HEK293 (cell line): ENCODE measurements at regions not wholly inside any gene's neighbourhood (a gene's known extent, or its start where the extent isn't known, plus 50 kb on each side); places are given as distances from the start of the nearest gene placed in this dataset.
"Not testable (repeated sequence)": the region's sequence is repeated elsewhere in the genome, so short reads cannot be mapped to it uniquely, and the experiment has no call there.

Source experiments
- CTCF ChIA-PET: fragments of 350-600 bp; formaldehyde crosslinking; extraction: SDS; loops from one replicate; lab custom pipeline; 2021; ENCODE audit warnings: antibody characterized with exemption; lab: Yijun Ruan, JAX
- POLR2A ChIA-PET: fragments of 300-600 bp; formaldehyde crosslinking; extraction: SDS; loops from one replicate; lab custom pipeline; 2020; ENCODE audit warnings: antibody characterized with exemption, inconsistent platforms; lab: Yijun Ruan, JAX
- H3K27ac ChIP-seq: fragments of 200-500 bp; sonication (Bioruptor generic); 2 replicates; pipeline ENCODE4 v1.5.1; 2014; ENCODE audit warnings: low read depth, low read length, control low read depth, inconsistent platforms; ENCODE audit errors: extremely low read depth
- H3K36me3 ChIP-seq, 2 experiments: fragments of 200-500 bp in 1 of 2; sonication (Bioruptor generic) in 1 of 2; 1 replicate in 1 of 2; 2 replicates in 1 of 2; pipeline ENCODE4 v1.5.1; 2014 to 2017; ENCODE audit warnings: inconsistent platforms in 2 of 2, low read length in 2 of 2; ENCODE audit not compliant: control insufficient read depth in 2 of 2, insufficient read depth in 1 of 2
- H3K4me1 ChIP-seq: fragments of 200-500 bp; sonication (Bioruptor generic); 2 replicates; pipeline ENCODE4 v1.5.1; 2014; ENCODE audit warnings: mild to moderate bottlenecking, low read length, inconsistent platforms; ENCODE audit not compliant: control insufficient read depth, insufficient read depth
- H3K4me3 ChIP-seq: 2 replicates; pipeline ENCODE4 v1.5.1; 2011; ENCODE audit warnings: low read depth, mild to moderate bottlenecking, control low read depth, low read length, moderate library complexity
- H3K9me3 ChIP-seq: fragments of 200-500 bp; sonication (Bioruptor generic); 2 replicates; pipeline ENCODE4 v1.5.1; 2014; ENCODE audit warnings: low read depth, low read length, inconsistent platforms; ENCODE audit not compliant: control insufficient read depth, insufficient read depth
- HOXD13 ChIP-seq: sonication (generic); formaldehyde crosslinking; IDR thresholded peaks from 2 replicates; pipeline ENCODE4 v1.8.0; 2022; ENCODE audit warnings: missing genetic modification reagents, borderline replicate concordance
- PRDM10 ChIP-seq: fragments of 450-650 bp; formaldehyde crosslinking; IDR thresholded peaks from 2 replicates; pipeline ENCODE4 v1.5.1; 2016; ENCODE audit warnings: missing biosample characterization, missing genetic modification characterization
- RBAK ChIP-seq: fragments of 450-650 bp; formaldehyde crosslinking; IDR thresholded peaks from 2 replicates; pipeline ENCODE4 v1.5.1; 2016; ENCODE audit warnings: missing biosample characterization, missing genetic modification characterization
- TCF7L2 ChIP-seq: IDR thresholded peaks from 2 replicates; pipeline ENCODE4 v1.6.1; 2011; ENCODE audit warnings: low read depth, mild to moderate bottlenecking, inconsistent platforms, low read length, moderate library complexity, borderline replicate concordance
- ZNF114 ChIP-seq: fragments of 450-650 bp; formaldehyde crosslinking; IDR thresholded peaks from 2 replicates; pipeline ENCODE4 v1.5.0; 2017; ENCODE audit warnings: missing biosample characterization, missing genetic modification characterization
- ZNF121 ChIP-seq: fragments of 450-650 bp; formaldehyde crosslinking; IDR thresholded peaks from 2 replicates; pipeline ENCODE4 v1.5.1; 2016; ENCODE audit warnings: missing biosample characterization, missing genetic modification characterization
- ZNF211 ChIP-seq: fragments of 450-650 bp; formaldehyde crosslinking; IDR thresholded peaks from 2 replicates; pipeline ENCODE4 v1.5.1; 2016; ENCODE audit warnings: low read depth, missing biosample characterization, missing genetic modification characterization
- ZNF266 ChIP-seq: fragments of 450-650 bp; formaldehyde crosslinking; IDR thresholded peaks from 2 replicates; pipeline ENCODE4 v1.5.1; 2016; ENCODE audit warnings: missing biosample characterization, missing genetic modification characterization, low read depth
- ZNF341 ChIP-seq: fragments of 450-650 bp; formaldehyde crosslinking; IDR thresholded peaks from 2 replicates; pipeline ENCODE4; 2016; ENCODE audit warnings: low read depth, missing biosample characterization, missing genetic modification characterization
- ZNF394 ChIP-seq: fragments of 450-650 bp; formaldehyde crosslinking; IDR thresholded peaks from 2 replicates; pipeline ENCODE4 v1.5.1; 2016; ENCODE audit warnings: missing biosample characterization, missing genetic modification characterization, mild to moderate bottlenecking, moderate library complexity, borderline replicate concordance
- ZSCAN18 ChIP-seq: fragments of 450-650 bp; formaldehyde crosslinking; IDR thresholded peaks from 2 replicates; pipeline ENCODE4 v1.5.1; 2016; ENCODE audit warnings: missing biosample characterization, missing genetic modification characterization
- TF ChIP-seq, protein P1 (sequence below): fragments of 450-650 bp; formaldehyde crosslinking; IDR thresholded peaks from 2 replicates; pipeline ENCODE4 v1.5.1; 2016; ENCODE audit warnings: missing biosample characterization, missing genetic modification characterization
- TF ChIP-seq, protein P2 (sequence below): fragments of 450-650 bp; formaldehyde crosslinking; IDR thresholded peaks from 2 replicates; pipeline ENCODE4 v1.5.1; 2016; ENCODE audit warnings: missing biosample characterization, missing genetic modification characterization

GRCh38 chr20:22732751-22733150 is 148.4 kb upstream of the FOXA2 start:
- Histone ChIP-seq H3K4me1 (no peaks in the 10 kb centered on the region), H3K27ac (no peak overlapping the region), H3K4me3 (no peak overlapping the region), H3K9me3 (no peaks in the 10 kb centered on the region), H3K36me3 (no peaks in the 10 kb centered on the region)
- ChIA-PET CTCF (interaction anchor here (1.3 kb wide), 1 partner anchor 120 kb away, joined by 3 read pairs; no protein-coding TSS in a partner anchor), POLR2A (no interaction called here)
- TF ChIP-seq TCF7L2 (no peak), ZNF121 (no peak), ZNF114 (tag by site-specific recombination) (no peak), ZNF211 (tag by site-specific recombination) (no peak), RBAK (tag by site-specific recombination) (no peak), ZSCAN18 (no peak), ZNF266 (tag by site-specific recombination) (no peak), HOXD13 (CRISPR knock-in tag) (no peak)

DNA sequence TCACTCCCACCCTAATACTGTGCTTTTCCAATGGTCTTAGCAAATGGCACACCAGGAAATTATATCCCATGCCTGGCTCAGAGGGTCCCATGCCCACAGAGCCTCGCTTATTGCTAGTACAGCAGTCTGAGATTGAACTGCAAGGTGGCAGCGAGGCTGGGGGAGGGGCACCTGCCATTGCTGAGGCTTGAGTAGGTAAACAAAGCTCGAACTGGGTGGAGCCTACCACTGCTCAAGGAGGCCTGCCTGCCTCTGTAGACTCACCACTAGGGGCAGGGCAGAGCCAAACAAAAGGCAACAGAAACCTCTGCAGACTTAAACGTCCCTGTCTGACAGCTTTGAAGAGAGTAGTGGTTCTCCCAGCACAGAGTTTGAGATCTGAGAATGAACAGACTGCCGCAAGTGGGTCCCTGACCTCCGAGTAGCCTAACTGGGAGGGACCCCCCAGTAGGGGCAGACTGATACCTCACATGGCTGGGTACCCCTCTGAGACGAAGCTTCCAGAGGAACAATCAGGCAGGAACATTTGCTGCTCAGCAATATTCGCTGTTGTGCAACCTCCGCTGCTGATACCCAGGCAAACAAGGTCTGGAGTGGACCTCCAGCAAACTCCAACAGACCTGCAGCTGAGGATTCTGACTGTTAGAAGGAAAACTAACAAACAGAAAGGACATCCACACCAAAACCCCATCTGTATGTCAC is 150.7 kb upstream of the FOXA2 start:
- H3K4me1 ChIP-seq, result not testable (repeated sequence)
- POLR2A ChIA-PET, result interaction anchor here (0.6 kb wide), 1 partner anchor 25 kb away, joined by 3 read pairs; no protein-coding TSS in a partner anchor
- TF ChIP-seq PRDM10 (tag by site-specific recombination), result peak; percentile 53
- TF ChIP-seq, all 188 proteins: peak for 1; not testable (repeated sequence) for 187
- H3K4me3 ChIP-seq, H3K9me3 ChIP-seq, H3K27ac ChIP-seq, H3K36me3 ChIP-seq: not testable (repeated sequence)
- CTCF ChIA-PET, result interaction anchor here (0.6 to 2.7 kb wide), 10 partner anchors 10 to 396 kb away, joined by 3 to 8 read pairs (median 3); no protein-coding TSS in a partner anchor

DNA sequence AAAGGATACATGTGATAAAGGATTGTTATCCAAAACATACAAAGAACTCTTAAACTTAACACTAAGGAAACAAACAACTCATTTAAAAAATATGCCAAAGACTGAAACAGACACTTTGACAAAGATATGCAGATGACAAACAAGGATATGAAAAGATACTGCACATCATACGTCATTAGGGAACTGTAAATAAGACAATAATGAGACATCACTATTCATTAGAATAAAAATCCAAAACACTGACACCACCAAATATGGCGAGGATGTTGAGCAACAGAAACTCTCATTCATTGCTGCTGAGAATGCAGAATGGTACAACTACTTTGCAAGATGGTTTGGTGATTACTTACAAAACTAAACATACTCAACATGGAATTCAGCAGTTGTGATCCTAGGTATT is 156.5 kb upstream of the FOXA2 start:
- H3K27ac ChIP-seq, result no peak overlapping the region
- H3K4me1 ChIP-seq, result no peaks in the 10 kb centered on the region
- H3K9me3 ChIP-seq, result no peaks in the 10 kb centered on the region
- no peaks in the 10 kb centered on the region for H3K36me3 ChIP-seq
- no peak overlapping the region for H3K4me3 ChIP-seq
- ChIA-PET CTCF (no interaction called here), POLR2A (no interaction called here)
- TF ChIP-seq, protein P1, sequence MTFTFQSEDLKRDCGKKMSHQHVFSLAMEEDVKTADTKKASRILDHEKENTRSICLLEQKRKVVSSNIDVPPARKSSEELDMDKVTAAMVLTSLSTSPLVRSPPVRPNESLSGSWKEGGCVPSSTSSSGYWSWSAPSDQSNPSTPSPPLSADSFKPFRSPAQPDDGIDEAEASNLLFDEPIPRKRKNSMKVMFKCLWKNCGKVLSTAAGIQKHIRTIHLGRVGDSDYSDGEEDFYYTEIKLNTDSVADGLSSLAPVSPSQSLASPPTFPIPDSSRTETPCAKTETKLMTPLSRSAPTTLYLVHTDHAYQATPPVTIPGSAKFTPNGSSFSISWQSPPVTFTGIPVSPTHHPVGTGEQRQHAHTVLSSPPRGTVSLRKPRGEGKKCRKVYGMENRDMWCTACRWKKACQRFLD (tag by site-specific recombination), result no peak
- TF ChIP-seq ZNF394 (tag by site-specific recombination) (no peak), ZNF341 (tag by site-specific recombination) (no peak)
- TF ChIP-seq, protein P2, sequence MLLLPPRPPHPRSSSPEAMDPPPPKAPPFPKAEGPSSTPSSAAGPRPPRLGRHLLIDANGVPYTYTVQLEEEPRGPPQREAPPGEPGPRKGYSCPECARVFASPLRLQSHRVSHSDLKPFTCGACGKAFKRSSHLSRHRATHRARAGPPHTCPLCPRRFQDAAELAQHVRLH, result no peak
- TF ChIP-seq, all 188 proteins: peak for 0
